ENCODE measurements at regions not wholly inside any gene's neighbourhood (a gene's known extent, or its start where the extent isn't known, plus 50 kb on each side); places are given as distances from the start of the nearest gene placed in this dataset.

DNA sequence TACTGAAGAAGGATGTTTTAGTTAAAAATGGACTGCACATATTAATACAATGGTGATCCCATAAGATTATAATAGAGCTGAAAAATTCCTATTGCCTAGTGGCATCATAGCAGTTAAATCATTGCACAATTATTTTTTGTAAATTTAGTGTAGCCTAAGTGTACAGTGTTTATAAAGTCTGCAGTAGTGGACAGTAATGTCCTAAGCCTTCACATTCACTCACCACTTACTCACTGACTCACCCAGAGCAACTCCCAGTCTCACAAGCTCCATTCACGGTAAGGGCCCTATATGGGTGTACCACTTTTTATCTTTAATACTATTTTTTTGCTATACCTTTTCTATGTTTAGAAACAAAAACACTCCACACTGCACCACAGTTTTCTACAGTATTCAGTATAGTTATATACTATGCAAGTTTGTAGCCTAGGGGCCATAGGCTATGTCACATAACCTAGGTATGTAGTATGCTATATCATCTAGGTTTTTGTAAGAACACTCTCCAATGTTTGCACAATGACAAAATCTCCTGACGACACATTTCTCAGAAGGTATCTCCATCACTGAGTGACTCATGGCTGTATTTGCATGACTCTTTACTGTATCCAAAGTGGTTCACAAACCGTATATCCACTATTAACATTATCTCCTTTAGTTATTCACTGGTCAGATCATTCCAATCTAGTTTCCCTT is 536.0 kb downstream of the KLF12 start:
- ChIA-PET POLR2A (no interaction called here), CTCF (no interaction called here)
- no peak for ATAC-seq
- no peaks in the 10 kb centered on the region for H3K36me3 Mint-ChIP-seq
- H3K4me3 Mint-ChIP-seq = no peak overlapping the region
- H3K9me3 Mint-ChIP-seq = peaks cover 4% of the 10 kb centered on the region
- H3K27ac Mint-ChIP-seq = no peak overlapping the region
- TF ChIP-seq, protein P1, sequence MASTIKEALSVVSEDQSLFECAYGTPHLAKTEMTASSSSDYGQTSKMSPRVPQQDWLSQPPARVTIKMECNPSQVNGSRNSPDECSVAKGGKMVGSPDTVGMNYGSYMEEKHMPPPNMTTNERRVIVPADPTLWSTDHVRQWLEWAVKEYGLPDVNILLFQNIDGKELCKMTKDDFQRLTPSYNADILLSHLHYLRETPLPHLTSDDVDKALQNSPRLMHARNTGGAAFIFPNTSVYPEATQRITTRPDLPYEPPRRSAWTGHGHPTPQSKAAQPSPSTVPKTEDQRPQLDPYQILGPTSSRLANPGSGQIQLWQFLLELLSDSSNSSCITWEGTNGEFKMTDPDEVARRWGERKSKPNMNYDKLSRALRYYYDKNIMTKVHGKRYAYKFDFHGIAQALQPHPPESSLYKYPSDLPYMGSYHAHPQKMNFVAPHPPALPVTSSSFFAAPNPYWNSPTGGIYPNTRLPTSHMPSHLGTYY (CRISPR knock-in tag; IDR thresholded peaks at IDR 0.05) = no peak
- TF ChIP-seq NFE2L1 (CRISPR knock-in tag; IDR thresholded peaks at IDR 0.05) (no peak), EMX1 (CRISPR knock-in tag; IDR thresholded peaks at IDR 0.05) (no peak), ATF2 (CRISPR knock-in tag; IDR thresholded peaks at IDR 0.05; ENCODE audit: borderline replicate concordance, low read depth) (no peak), NFATC4 (CRISPR knock-in tag; IDR thresholded peaks at IDR 0.05) (no peak), JAZF1 (CRISPR knock-in tag; IDR thresholded peaks at IDR 0.05) (no peak), CREB1 (CRISPR knock-in tag; IDR thresholded peaks at IDR 0.05) (no peak), ZNF512 (CRISPR knock-in tag; IDR thresholded peaks at IDR 0.05; ENCODE audit: borderline replicate concordance) (no peak), ZNF121 (CRISPR knock-in tag; IDR thresholded peaks at IDR 0.05) (no peak), TP53 (CRISPR knock-in tag; IDR thresholded peaks at IDR 0.05) (no peak), FOXJ3 (CRISPR knock-in tag; IDR thresholded peaks at IDR 0.05; ENCODE audit: borderline replicate concordance) (no peak), AFF4 (CRISPR knock-in tag; IDR thresholded peaks at IDR 0.05; ENCODE audit: borderline replicate concordance) (no peak), ZMAT4 (CRISPR knock-in tag; IDR thresholded peaks at IDR 0.05) (no peak), SOX15 (CRISPR knock-in tag; IDR thresholded peaks at IDR 0.05) (no peak), CBFB (CRISPR knock-in tag; IDR thresholded peaks at IDR 0.05; ENCODE audit: low read depth) (no peak), ZNF416 (CRISPR knock-in tag; IDR thresholded peaks at IDR 0.05) (no peak), RELA (CRISPR knock-in tag; IDR thresholded peaks at IDR 0.05; ENCODE audit: borderline replicate concordance) (no peak)
- TF ChIP-seq, protein P2, sequence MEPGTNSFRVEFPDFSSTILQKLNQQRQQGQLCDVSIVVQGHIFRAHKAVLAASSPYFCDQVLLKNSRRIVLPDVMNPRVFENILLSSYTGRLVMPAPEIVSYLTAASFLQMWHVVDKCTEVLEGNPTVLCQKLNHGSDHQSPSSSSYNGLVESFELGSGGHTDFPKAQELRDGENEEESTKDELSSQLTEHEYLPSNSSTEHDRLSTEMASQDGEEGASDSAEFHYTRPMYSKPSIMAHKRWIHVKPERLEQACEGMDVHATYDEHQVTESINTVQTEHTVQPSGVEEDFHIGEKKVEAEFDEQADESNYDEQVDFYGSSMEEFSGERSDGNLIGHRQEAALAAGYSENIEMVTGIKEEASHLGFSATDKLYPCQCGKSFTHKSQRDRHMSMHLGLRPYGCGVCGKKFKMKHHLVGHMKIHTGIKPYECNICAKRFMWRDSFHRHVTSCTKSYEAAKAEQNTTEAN (CRISPR knock-in tag; IDR thresholded peaks at IDR 0.05) = no peak
- TF ChIP-seq, protein P3, sequence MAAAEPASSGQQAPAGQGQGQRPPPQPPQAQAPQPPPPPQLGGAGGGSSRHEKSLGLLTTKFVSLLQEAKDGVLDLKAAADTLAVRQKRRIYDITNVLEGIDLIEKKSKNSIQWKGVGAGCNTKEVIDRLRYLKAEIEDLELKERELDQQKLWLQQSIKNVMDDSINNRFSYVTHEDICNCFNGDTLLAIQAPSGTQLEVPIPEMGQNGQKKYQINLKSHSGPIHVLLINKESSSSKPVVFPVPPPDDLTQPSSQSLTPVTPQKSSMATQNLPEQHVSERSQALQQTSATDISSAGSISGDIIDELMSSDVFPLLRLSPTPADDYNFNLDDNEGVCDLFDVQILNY (CRISPR knock-in tag; IDR thresholded peaks at IDR 0.05) = no peak
- TF ChIP-seq, protein P4, sequence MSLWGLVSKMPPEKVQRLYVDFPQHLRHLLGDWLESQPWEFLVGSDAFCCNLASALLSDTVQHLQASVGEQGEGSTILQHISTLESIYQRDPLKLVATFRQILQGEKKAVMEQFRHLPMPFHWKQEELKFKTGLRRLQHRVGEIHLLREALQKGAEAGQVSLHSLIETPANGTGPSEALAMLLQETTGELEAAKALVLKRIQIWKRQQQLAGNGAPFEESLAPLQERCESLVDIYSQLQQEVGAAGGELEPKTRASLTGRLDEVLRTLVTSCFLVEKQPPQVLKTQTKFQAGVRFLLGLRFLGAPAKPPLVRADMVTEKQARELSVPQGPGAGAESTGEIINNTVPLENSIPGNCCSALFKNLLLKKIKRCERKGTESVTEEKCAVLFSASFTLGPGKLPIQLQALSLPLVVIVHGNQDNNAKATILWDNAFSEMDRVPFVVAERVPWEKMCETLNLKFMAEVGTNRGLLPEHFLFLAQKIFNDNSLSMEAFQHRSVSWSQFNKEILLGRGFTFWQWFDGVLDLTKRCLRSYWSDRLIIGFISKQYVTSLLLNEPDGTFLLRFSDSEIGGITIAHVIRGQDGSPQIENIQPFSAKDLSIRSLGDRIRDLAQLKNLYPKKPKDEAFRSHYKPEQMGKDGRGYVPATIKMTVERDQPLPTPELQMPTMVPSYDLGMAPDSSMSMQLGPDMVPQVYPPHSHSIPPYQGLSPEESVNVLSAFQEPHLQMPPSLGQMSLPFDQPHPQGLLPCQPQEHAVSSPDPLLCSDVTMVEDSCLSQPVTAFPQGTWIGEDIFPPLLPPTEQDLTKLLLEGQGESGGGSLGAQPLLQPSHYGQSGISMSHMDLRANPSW (CRISPR knock-in tag; conservative IDR thresholded peaks at IDR 0.05; ENCODE audit: low read depth) = no peak
- H3K4me1 Mint-ChIP-seq = 0 out of 2 replicates have a peak, but pooled peaks cover 3% of the 10 kb centered on the region
- no peak for DNase-seq (ENCODE audit: low spot score)
- H3K27me3 Mint-ChIP-seq (ENCODE audit: low read depth) = no peaks in the 10 kb centered on the region

Data from WTC11 (cell line).